GM23338 (cell line): ENCODE measurements at regions not wholly inside any gene's neighbourhood (a gene's known extent, or its start where the extent isn't known, plus 50 kb on each side); places are given as distances from the start of the nearest gene placed in this dataset.

ENCODE experiments used
- ATAC-seq: fragments of 200-7000 bp; cut with Tn5 transposase; 3 replicates; pipeline ENCODE4 v1.9.1; 2020
- DNase-seq: peaks from one replicate; pipeline ENCODE4 v3.0.0-alpha.2; 2015; ENCODE audit warnings: low spot score
- H2AFZ ChIP-seq: fragments of 200-600 bp; sonication (generic); 2 replicates; pipeline ENCODE4 v1.8.0; 2016; ENCODE audit warnings: antibody characterized with exemption, mild to moderate bottlenecking, moderate library complexity
- H3F3A ChIP-seq: fragments of 200-600 bp; sonication (generic); replicated peaks from 2 replicates; pipeline ENCODE4 v1.8.0; 2017; ENCODE audit warnings: antibody characterized with exemption, mixed run types, low read depth
- H3K27ac ChIP-seq: fragments of 200-600 bp; sonication (generic); 2 replicates; pipeline ENCODE4 v1.6.1; 2016; ENCODE audit warnings: low read depth
- H3K27me3 ChIP-seq: fragments of 200-600 bp; sonication (generic); 2 replicates; pipeline ENCODE4 v1.8.0; 2016; ENCODE audit warnings: mild to moderate bottlenecking, mixed run types, moderate library complexity; ENCODE audit not compliant: insufficient read depth
- H3K36me3 ChIP-seq: fragments of 200-600 bp; sonication (generic); 2 replicates; pipeline ENCODE4 v1.8.0; 2016; ENCODE audit warnings: mild to moderate bottlenecking; ENCODE audit not compliant: insufficient read depth
- H3K4me1 ChIP-seq: fragments of 200-600 bp; sonication (generic); 2 replicates; pipeline ENCODE4 v1.8.0; 2016; ENCODE audit warnings: mild to moderate bottlenecking, moderate library complexity; ENCODE audit not compliant: insufficient read depth
- H3K4me2 ChIP-seq: fragments of 200-600 bp; sonication (generic); 2 replicates; pipeline ENCODE4 v1.7.1; 2017; ENCODE audit warnings: mixed run types
- H3K4me3 ChIP-seq: fragments of 200-600 bp; sonication (generic); 2 replicates; pipeline ENCODE4 v1.6.1; 2016; ENCODE audit warnings: mixed run types
- H3K79me2 ChIP-seq: fragments of 200-600 bp; sonication (generic); replicated peaks from 2 replicates; pipeline ENCODE4 v1.8.0; 2017; ENCODE audit warnings: mild to moderate bottlenecking; ENCODE audit not compliant: insufficient read depth
- H3K9me2 ChIP-seq: fragments of 200-600 bp; sonication (generic); 2 replicates; pipeline ENCODE4 v1.8.0; 2017; ENCODE audit not compliant: insufficient read depth
- H4K20me1 ChIP-seq: fragments of 200-600 bp; sonication (generic); replicated peaks from 2 replicates; pipeline ENCODE4 v1.8.0; 2017; ENCODE audit warnings: mild to moderate bottlenecking; ENCODE audit not compliant: insufficient read depth
- H3K27ac Mint-ChIP-seq: 2 replicates; pipeline ENCODE4 v1.8.0; 2020; ENCODE audit warnings: inconsistent platforms, mild to moderate bottlenecking, moderate library complexity, mixed read lengths
- H3K27me3 Mint-ChIP-seq: 3 replicates; pipeline ENCODE4 v1.8.0; 2022; ENCODE audit warnings: low read depth, mild to moderate bottlenecking, moderate library complexity, mixed read lengths, inconsistent platforms; ENCODE audit not compliant: insufficient read depth, poor library complexity
- H3K36me3 Mint-ChIP-seq: 3 replicates; pipeline ENCODE4 v1.8.0; 2021; ENCODE audit warnings: low read depth, mild to moderate bottlenecking, inconsistent platforms, moderate library complexity, mixed read lengths
- H3K4me1 Mint-ChIP-seq: 3 replicates; pipeline ENCODE4 v1.8.0; 2020; ENCODE audit warnings: mild to moderate bottlenecking, inconsistent platforms, mixed read lengths
- H3K4me3 Mint-ChIP-seq: 3 replicates; pipeline ENCODE4 v1.8.0; 2021; ENCODE audit warnings: moderate library complexity, mild to moderate bottlenecking, inconsistent platforms, mixed read lengths
- H3K9me3 Mint-ChIP-seq: 3 replicates; pipeline ENCODE4 v1.8.0; 2020; ENCODE audit warnings: moderate library complexity, mild to moderate bottlenecking, inconsistent platforms, mixed read lengths
- CREB1 ChIP-seq: fragments of 250-450 bp; sonication (Bioruptor Pico); IDR thresholded peaks from 2 replicates; pipeline ENCODE4 v1.5.0; 2020; ENCODE audit warnings: low read depth, mild to moderate bottlenecking, moderate library complexity
- EZH2 ChIP-seq: fragments of 200-600 bp; sonication (generic); IDR thresholded peaks from one replicate; pipeline ENCODE4 v1.8.0; 2017; ENCODE audit warnings: antibody characterized with exemption, mild to moderate bottlenecking, low read depth; ENCODE audit not compliant: unreplicated experiment
- EZH2phosphoT487 ChIP-seq: fragments of 200-600 bp; sonication (generic); IDR thresholded peaks from one replicate; pipeline ENCODE4 v1.8.1; 2018; ENCODE audit warnings: antibody characterized with exemption; ENCODE audit not compliant: unreplicated experiment
- JUNB ChIP-seq: IDR thresholded peaks from one replicate; pipeline ENCODE4 v1.6.1; 2016; ENCODE audit warnings: antibody characterized with exemption; ENCODE audit not compliant: unreplicated experiment
- NANOG ChIP-seq: IDR thresholded peaks from 2 replicates; pipeline ENCODE4 v1.6.1; 2016; ENCODE audit warnings: antibody characterized with exemption, borderline replicate concordance
- POLR2AphosphoS5 ChIP-seq: IDR thresholded peaks from 2 replicates; pipeline ENCODE4 v1.6.1; 2016; ENCODE audit warnings: antibody characterized with exemption, low read depth
- REST ChIP-seq: IDR thresholded peaks from one replicate; pipeline ENCODE4 v1.6.1; 2018; ENCODE audit warnings: antibody characterized with exemption; ENCODE audit not compliant: unreplicated experiment
- STAT1 ChIP-seq: IDR thresholded peaks from one replicate; pipeline ENCODE4 v1.6.1; 2016; ENCODE audit warnings: antibody characterized with exemption; ENCODE audit not compliant: unreplicated experiment
- ZNF114 ChIP-seq: fragments of 250-450 bp; sonication (Bioruptor Pico); IDR thresholded peaks from 2 replicates; pipeline ENCODE4 v1.5.0; 2020; ENCODE audit warnings: mild to moderate bottlenecking, moderate library complexity
- ZNF331 ChIP-seq: fragments of 250-450 bp; sonication (Bioruptor Pico); IDR thresholded peaks from 2 replicates; pipeline ENCODE4 v1.5.0; 2020; ENCODE audit warnings: low read depth, mild to moderate bottlenecking, moderate library complexity
- ZNF462 ChIP-seq: fragments of 250-450 bp; sonication (Bioruptor Pico); IDR thresholded peaks from 2 replicates; pipeline ENCODE4 v1.5.0; 2020; ENCODE audit warnings: mild to moderate bottlenecking, moderate library complexity
- TF ChIP-seq, protein P1 (sequence below), 2 experiments: fragments of 200-600 bp in 1 of 2; sonication (generic) in 1 of 2; conservative IDR thresholded peaks; 2 replicates each; pipeline versions ENCODE4 v1.5.1 to v1.6.1; 2016 to 2017; ENCODE audit warnings: antibody characterized with exemption in 2 of 2, low read depth in 2 of 2, mild to moderate bottlenecking in 2 of 2, moderate library complexity in 1 of 2
- TF ChIP-seq, protein P2 (sequence below): IDR thresholded peaks from 2 replicates; pipeline ENCODE4 v1.6.1; 2016; ENCODE audit warnings: antibody characterized with exemption

- no peak overlapping the region for H3K4me2 ChIP-seq
Observed at GRCh38 chr4:167779864-167780263, 312.5 kb upstream of the ANXA10 start.

More at GRCh38 chr4:167779864-167780263, 312.5 kb upstream of the ANXA10 start:
- ATAC-seq (no peak), DNase-seq (no peak)
- no peak overlapping the region for H3K27ac Mint-ChIP-seq
- Histone ChIP-seq H3K79me2 (no peaks in the 10 kb centered on the region), H3K4me3 (no peak overlapping the region), H2AFZ (no peak overlapping the region), H3K36me3 (no peaks in the 10 kb centered on the region), H3K27ac (no peak overlapping the region), H3K9me2 (no peaks in the 10 kb centered on the region), H3F3A (no peaks in the 10 kb centered on the region), H3K27me3 (no peaks in the 10 kb centered on the region), H4K20me1 (no peaks in the 10 kb centered on the region), H3K4me1 (no peaks in the 10 kb centered on the region)
- peaks cover 1% of the 10 kb centered on the region for H3K27me3 Mint-ChIP-seq
- no peaks in the 10 kb centered on the region for H3K36me3 Mint-ChIP-seq
- H3K9me3 Mint-ChIP-seq, result peaks cover 8% of the 10 kb centered on the region; the same call in 2 of the 3 replicates
- H3K4me1 Mint-ChIP-seq, result no peaks in the 10 kb centered on the region; the same call in 2 of the 3 replicates
- H3K4me3 Mint-ChIP-seq, result no peak overlapping the region
- TF ChIP-seq, protein P1, sequence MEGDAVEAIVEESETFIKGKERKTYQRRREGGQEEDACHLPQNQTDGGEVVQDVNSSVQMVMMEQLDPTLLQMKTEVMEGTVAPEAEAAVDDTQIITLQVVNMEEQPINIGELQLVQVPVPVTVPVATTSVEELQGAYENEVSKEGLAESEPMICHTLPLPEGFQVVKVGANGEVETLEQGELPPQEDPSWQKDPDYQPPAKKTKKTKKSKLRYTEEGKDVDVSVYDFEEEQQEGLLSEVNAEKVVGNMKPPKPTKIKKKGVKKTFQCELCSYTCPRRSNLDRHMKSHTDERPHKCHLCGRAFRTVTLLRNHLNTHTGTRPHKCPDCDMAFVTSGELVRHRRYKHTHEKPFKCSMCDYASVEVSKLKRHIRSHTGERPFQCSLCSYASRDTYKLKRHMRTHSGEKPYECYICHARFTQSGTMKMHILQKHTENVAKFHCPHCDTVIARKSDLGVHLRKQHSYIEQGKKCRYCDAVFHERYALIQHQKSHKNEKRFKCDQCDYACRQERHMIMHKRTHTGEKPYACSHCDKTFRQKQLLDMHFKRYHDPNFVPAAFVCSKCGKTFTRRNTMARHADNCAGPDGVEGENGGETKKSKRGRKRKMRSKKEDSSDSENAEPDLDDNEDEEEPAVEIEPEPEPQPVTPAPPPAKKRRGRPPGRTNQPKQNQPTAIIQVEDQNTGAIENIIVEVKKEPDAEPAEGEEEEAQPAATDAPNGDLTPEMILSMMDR (conservative IDR thresholded peaks at IDR 0.05; ENCODE audit: low read depth in 2 of 2), result no peak
- no peak for TF ChIP-seq ZNF114 (CRISPR knock-in tag)
- TF ChIP-seq EZH2phosphoT487, result no peak
- TF ChIP-seq, protein P2, sequence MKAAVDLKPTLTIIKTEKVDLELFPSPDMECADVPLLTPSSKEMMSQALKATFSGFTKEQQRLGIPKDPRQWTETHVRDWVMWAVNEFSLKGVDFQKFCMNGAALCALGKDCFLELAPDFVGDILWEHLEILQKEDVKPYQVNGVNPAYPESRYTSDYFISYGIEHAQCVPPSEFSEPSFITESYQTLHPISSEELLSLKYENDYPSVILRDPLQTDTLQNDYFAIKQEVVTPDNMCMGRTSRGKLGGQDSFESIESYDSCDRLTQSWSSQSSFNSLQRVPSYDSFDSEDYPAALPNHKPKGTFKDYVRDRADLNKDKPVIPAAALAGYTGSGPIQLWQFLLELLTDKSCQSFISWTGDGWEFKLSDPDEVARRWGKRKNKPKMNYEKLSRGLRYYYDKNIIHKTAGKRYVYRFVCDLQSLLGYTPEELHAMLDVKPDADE, result no peak
- no peak for TF ChIP-seq JUNB
- no peak for TF ChIP-seq REST
- TF ChIP-seq NANOG, result no peak
- TF ChIP-seq ZNF462 (CRISPR knock-in tag), result no peak
- no peak for TF ChIP-seq ZNF331 (CRISPR knock-in tag)
- TF ChIP-seq POLR2AphosphoS5, result no peak
- no peak for TF ChIP-seq EZH2
- TF ChIP-seq STAT1, result no peak
- TF ChIP-seq CREB1 (CRISPR knock-in tag), result no peak
